ENCODE measurements at regions not wholly inside any gene's neighbourhood (a gene's known extent, or its start where the extent isn't known, plus 50 kb on each side); places are given as distances from the start of the nearest gene placed in this dataset.

DNA sequence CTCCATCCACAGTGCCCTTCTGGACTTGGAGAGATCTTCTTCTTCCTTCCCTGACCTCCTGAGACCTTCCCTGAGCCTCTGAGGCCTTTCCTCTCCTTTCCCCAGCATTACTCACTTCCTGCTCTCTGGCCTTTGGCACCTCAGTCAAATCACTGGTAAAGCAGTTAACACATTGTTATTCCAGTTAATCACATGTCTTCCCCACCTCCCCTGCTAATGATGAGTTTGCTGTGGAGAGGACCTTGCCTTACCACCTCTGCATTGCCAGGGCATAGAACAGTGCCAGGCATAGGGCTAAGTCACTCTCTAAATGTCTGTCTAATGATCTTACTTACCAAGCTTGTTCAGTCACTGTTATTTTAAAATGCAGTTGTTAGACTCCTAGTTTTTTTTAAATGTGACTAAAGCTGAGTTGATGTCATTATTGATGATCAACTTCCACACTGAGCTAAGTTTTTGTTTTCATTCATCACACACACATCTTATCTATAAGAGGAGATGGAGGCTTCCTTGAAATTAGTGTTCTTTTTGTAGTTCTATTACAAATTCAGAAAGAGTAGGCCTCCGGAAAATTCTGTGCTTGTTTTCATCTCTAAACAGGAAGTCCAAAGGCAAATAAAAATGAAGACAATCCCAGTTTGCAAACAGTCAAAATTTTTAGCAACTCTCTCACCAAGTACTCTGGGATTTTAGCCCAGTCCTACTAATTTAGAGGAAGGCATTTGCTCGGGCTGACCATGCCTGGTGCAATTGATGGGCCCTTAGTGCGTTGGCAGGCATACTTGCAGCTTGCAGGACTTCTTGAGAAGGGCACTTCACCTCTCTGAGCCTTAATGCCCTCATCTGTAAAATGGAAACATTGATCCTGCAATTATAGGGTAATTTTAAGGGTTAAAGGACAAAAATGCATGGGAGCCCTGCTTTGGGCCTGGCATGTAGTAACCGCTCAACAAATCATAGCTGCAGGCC is 113.7 kb upstream of the SPRED2 start:
- TF ChIP-seq, protein P1, sequence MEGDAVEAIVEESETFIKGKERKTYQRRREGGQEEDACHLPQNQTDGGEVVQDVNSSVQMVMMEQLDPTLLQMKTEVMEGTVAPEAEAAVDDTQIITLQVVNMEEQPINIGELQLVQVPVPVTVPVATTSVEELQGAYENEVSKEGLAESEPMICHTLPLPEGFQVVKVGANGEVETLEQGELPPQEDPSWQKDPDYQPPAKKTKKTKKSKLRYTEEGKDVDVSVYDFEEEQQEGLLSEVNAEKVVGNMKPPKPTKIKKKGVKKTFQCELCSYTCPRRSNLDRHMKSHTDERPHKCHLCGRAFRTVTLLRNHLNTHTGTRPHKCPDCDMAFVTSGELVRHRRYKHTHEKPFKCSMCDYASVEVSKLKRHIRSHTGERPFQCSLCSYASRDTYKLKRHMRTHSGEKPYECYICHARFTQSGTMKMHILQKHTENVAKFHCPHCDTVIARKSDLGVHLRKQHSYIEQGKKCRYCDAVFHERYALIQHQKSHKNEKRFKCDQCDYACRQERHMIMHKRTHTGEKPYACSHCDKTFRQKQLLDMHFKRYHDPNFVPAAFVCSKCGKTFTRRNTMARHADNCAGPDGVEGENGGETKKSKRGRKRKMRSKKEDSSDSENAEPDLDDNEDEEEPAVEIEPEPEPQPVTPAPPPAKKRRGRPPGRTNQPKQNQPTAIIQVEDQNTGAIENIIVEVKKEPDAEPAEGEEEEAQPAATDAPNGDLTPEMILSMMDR (conservative IDR thresholded peaks at IDR 0.05; ENCODE audit: low read depth, low read length): no peak
- TF ChIP-seq EZH2 (IDR thresholded peaks at IDR 0.05; ENCODE audit: borderline replicate concordance, low read depth, low read length, poor library complexity, severe bottlenecking): no peak
- Histone ChIP-seq H3K27me3 (replicated peaks; ENCODE audit: insufficient read depth, low read depth, low read length, poor library complexity) (no peaks in the 10 kb centered on the region), H3K4me1 (ENCODE audit: insufficient read depth, low read length, poor library complexity, severe bottlenecking) (no peaks in the 10 kb centered on the region), H3K9me3 (ENCODE audit: low read depth, low read length, poor library complexity, severe bottlenecking) (no peaks in the 10 kb centered on the region), H3K36me3 (ENCODE audit: insufficient read depth, low read length, poor library complexity, severe bottlenecking) (no peaks in the 10 kb centered on the region), H3K4me3 (ENCODE audit: low read depth, low read length, poor library complexity, severe bottlenecking) (no peak overlapping the region), H3K27ac (ENCODE audit: low read depth, low read length, poor library complexity, severe bottlenecking) (no peak overlapping the region)
- CTCF ChIA-PET: no interaction called here
- DNase-seq (ENCODE audit: low spot score): no peak
- POLR2A ChIA-PET (ENCODE audit: low non-redundant PET): no interaction called here
- intact Hi-C loops (cut with micrococcal nuclease; ENCODE audit: unreplicated experiment): no loop called here
- BruUV-seq (replicated peaks): no TSS peak

DNA sequence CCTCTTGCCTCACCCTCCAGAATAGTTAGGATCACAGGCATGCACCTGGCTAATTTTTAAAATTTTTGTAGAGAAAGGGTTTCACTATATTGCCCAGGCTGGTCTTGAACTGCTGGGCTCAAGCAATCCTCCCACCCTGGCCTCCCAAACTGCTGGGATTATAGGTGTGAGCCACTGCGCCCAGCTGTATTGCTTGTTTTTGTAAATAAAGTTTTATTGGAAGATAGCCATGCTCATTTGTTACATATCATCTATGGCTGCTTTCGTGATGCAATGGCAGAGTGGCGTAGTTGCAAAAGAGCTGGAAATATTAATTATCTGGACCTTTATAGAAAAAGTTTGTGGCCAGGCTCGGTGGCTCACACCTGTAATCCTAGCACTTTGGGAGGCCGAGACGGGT is 109.4 kb upstream of the SPRED2 start:
- CTCF ChIA-PET: no interaction called here
- intact Hi-C loops (cut with micrococcal nuclease; ENCODE audit: unreplicated experiment): no loop called here

DNA sequence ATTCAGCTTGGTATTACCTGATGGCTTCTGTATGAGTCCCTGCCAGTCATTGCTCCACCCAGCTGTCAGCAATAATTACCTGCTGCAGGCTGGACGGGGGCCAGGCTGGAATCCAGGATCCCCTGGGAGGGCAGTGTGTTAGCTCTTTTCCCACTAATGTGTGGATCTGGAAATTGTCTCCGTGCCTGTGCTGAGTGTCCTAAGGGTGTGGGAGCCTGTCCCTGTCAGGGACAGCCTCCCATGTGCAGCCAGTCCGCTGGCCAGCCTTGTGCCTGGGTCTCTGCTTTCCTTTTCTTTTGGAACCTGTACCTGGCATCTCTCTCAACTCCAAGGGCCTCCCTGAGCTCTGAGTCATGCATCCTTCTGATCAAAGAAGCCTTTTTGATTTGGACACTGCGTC is 107.2 kb upstream of the SPRED2 start:
- no peak overlapping the region for H3K4me3 ChIP-seq (ENCODE audit: low read depth, low read length, poor library complexity, severe bottlenecking)
- TF ChIP-seq, protein P1 (conservative IDR thresholded peaks at IDR 0.05; ENCODE audit: low read depth, low read length): no peak
- no peak for TF ChIP-seq EZH2 (IDR thresholded peaks at IDR 0.05; ENCODE audit: borderline replicate concordance, low read depth, low read length, poor library complexity, severe bottlenecking)
- H3K27me3 ChIP-seq (replicated peaks; ENCODE audit: insufficient read depth, low read depth, low read length, poor library complexity): no peaks in the 10 kb centered on the region
- ChIA-PET POLR2A (ENCODE audit: low non-redundant PET) (no interaction called here), CTCF (no interaction called here)
- no peaks in the 10 kb centered on the region for H3K36me3 ChIP-seq (ENCODE audit: insufficient read depth, low read length, poor library complexity, severe bottlenecking)
- intact Hi-C loops (cut with micrococcal nuclease; ENCODE audit: unreplicated experiment): no loop called here
- H3K27ac ChIP-seq (ENCODE audit: low read depth, low read length, poor library complexity, severe bottlenecking): no peak overlapping the region
- no TSS peak for BruUV-seq (replicated peaks)
- no peaks in the 10 kb centered on the region for H3K9me3 ChIP-seq (ENCODE audit: low read depth, low read length, poor library complexity, severe bottlenecking)
- no peaks in the 10 kb centered on the region for H3K4me1 ChIP-seq (ENCODE audit: insufficient read depth, low read length, poor library complexity, severe bottlenecking)
- no peak for DNase-seq (ENCODE audit: low spot score)

More for the DNA sequence above, 109.4 kb upstream of the SPRED2 start:
- BruUV-seq (replicated peaks): no TSS peak
- Histone ChIP-seq H3K27ac (ENCODE audit: low read depth, low read length, poor library complexity, severe bottlenecking) (no peak overlapping the region), H3K9me3 (ENCODE audit: low read depth, low read length, poor library complexity, severe bottlenecking) (no peaks in the 10 kb centered on the region), H3K4me3 (ENCODE audit: low read depth, low read length, poor library complexity, severe bottlenecking) (no peak overlapping the region), H3K36me3 (ENCODE audit: insufficient read depth, low read length, poor library complexity, severe bottlenecking) (no peaks in the 10 kb centered on the region), H3K4me1 (ENCODE audit: insufficient read depth, low read length, poor library complexity, severe bottlenecking) (no peaks in the 10 kb centered on the region), H3K27me3 (replicated peaks; ENCODE audit: insufficient read depth, low read depth, low read length, poor library complexity) (no peaks in the 10 kb centered on the region)
- DNase-seq (ENCODE audit: low spot score): no peak
- no peak for TF ChIP-seq EZH2 (IDR thresholded peaks at IDR 0.05; ENCODE audit: borderline replicate concordance, low read depth, low read length, poor library complexity, severe bottlenecking)
- TF ChIP-seq, protein P1 (conservative IDR thresholded peaks at IDR 0.05; ENCODE audit: low read depth, low read length): no peak
- POLR2A ChIA-PET (ENCODE audit: low non-redundant PET): no interaction called here
